SK-MEL-5 (cell line): ENCODE measurements at regions not wholly inside any gene's neighbourhood (a gene's known extent, or its start where the extent isn't known, plus 50 kb on each side); places are given as distances from the start of the nearest gene placed in this dataset.
"Not testable (repeated sequence)": the region's sequence is repeated elsewhere in the genome, so short reads cannot be mapped to it uniquely, and the experiment has no call there.

Experiments used
- DNase-seq: peaks from one replicate; pipeline ENCODE4 v3.0.0-alpha.2; 2016; ENCODE audit warnings: low read depth, low spot score
- in situ Hi-C: cut with HindIII; loops from 2 replicates; pipeline ENCODE4 v1.10.0; 2016; ENCODE audit warnings: low sequenced_read_pairs, high pct_unique_total_duplicates, low pct_unique_long_range_greater_than_20kb

- in situ Hi-C loops = no loop called here
- DNase-seq = no peak
Measured at GRCh38 chr18:56282234-56283104, 355.9 kb downstream of the TXNL1 start.

GRCh38 chr18:56279816-56280215, 358.6 kb downstream of the TXNL1 start:
- in situ Hi-C loops, DNase-seq: not testable (repeated sequence)

DNA sequence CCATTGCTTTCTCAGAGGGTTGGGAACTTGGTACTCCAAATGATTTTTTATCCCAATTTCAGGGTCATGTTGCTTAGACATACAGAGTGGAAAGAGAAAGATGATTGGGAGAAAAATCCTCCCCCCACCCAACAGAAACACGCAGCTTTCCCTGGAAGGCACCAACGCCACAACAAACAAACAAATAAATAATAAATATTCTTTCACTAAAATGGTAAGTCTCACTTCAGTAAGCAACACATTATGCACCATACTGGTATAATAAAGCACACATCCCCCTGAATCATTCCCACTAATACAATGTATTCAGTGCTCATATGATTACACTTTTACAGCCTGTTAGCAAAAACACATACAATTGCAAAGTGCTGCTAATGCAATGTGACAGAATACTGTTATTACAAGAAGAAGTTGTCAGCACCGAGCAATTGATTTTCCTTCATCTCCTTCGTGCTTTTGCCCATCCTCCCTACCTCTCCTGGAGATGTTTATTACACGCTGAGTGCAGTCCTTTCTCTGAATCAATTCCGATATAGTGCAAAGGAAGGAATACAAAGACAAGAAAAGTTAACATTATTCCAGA, 359.9 kb downstream of the TXNL1 start:
- in situ Hi-C loops = no loop called here
- no peak for DNase-seq

GRCh38 chr18:56276466-56276865, 361.9 kb downstream of the TXNL1 start:
- in situ Hi-C loops = no loop called here
- DNase-seq = no peak

DNA sequence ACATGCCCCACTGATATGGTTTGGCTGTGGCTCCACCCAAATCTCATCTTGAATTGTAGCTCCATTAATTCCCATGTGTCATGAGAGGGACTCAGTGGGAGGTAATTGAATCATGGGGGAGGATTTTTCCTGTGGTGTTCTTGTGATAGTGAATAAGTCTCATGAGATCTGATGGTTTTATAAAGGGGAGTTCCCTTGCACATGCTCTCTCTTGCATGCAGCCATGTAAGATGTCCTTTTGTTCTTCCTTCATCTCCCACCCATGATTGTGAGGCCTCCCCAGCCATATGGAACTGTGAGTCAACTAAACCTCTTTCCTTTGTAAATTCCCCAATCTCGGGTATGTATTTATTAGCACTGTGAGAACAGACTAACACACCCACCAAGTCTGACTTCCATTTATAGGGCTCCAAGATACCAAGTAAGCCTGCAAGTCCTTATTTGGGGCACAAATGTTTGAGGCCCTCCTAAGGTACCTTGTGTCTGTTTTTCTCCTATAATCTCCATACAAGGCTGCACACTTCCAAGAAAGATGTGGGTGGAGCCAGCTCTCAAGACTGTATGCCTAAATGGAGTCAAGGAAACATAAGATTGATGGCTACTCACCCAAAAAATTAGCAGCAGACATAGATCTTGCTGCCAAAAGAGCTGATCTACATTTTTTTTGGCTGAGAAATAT, 364.7 kb downstream of the TXNL1 start:
- no peak for DNase-seq
- in situ Hi-C loops = no loop called here

GRCh38 chr18:56270671-56271250, 367.6 kb downstream of the TXNL1 start:
- in situ Hi-C loops = no loop called here
- DNase-seq = no peak

DNA sequence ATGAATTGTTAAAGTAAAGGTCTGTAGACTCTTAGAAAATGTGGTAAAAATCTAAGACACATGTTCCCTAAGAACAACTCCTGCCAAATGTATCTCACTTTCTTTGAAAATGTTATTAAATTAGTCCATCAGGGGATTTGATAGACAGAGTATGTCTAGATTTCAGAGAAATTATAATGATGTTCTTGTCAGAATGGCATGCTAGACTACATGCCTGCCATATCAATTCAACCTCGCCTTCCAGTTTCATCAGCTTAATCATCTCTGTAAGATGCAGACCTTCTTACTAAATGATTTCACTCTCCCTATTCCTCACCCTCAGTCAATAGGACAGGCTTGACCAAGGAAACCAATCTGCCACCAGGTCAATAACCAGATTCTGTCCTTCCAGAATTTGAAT, 368.4 kb downstream of the TXNL1 start:
- in situ Hi-C loops = no loop called here
- no peak for DNase-seq

- no peak for DNase-seq
- in situ Hi-C loops = no loop called here
Measured at GRCh38 chr18:56268952-56269351, 369.4 kb downstream of the TXNL1 start.

- no peak for DNase-seq
- in situ Hi-C loops = no loop called here
Measured at GRCh38 chr18:56267334-56267733, 371.1 kb downstream of the TXNL1 start.

DNA sequence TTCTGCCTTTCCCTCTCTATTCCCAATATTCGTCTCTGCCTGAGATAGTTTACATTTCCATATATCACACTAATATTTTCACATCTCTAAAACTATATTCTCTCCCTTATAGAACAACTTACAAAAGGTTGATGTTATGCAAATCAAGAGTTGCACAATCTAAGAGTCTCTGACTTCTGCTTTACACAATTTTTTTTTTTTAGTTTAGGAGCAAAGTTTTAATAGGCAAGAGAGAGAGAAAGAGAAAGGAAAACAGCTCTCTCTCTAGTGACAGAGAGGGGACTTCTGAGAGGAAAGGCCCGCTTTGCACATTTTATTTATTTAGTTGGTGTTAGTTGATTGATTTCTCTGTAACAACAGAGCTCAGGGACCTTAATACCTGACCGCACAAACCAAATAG, 380.2 kb downstream of the TXNL1 start:
- DNase-seq = no peak
- in situ Hi-C loops = no loop called here

- in situ Hi-C loops = no loop called here
- no peak for DNase-seq
Measured at GRCh38 chr18:56257205-56257604, 381.2 kb downstream of the TXNL1 start.

- no peak for DNase-seq
- in situ Hi-C loops = no loop called here
Measured at GRCh38 chr18:56256659-56257058, 381.7 kb downstream of the TXNL1 start.

DNA sequence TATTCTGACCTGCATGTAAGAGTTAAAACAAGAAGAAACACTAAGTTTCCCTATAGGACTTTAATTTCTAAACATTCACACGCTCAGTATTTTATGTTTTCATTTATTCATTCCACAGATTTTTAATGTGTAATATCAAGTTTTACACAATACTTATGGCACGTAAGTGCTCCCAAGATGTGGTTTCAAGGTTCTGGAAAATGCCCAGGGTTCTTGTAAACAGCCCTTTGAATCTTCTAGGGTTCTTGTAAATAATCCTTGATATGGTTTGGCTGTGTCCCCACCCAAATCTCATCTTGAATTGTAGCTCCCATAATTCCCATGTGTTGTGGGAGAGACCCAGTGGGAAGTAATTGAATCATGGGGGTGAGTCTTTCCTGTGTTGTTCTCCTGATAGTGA, 383.0 kb downstream of the TXNL1 start:
- no peak for DNase-seq
- in situ Hi-C loops = no loop called here

DNA sequence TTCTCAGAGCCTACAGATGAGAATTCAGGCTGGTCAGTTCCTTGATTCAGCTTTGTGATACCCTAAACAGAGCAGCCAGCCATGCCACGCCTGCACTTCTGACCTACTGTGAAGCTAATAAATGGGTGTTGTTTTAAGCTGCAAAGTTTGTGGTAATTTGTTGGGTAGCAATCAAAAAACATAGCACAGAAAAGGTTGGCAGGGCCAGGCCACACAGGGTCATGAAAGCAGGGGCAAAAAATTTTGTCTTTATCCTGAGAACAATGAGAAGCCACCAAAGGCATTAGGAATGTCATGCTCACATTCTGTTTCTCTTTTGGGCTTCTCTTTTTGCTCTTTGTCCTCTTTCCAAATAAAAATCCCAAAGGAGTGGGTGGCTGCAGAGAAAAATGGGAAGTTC, 385.9 kb downstream of the TXNL1 start:
- DNase-seq = no peak
- in situ Hi-C loops = no loop called here

DNA sequence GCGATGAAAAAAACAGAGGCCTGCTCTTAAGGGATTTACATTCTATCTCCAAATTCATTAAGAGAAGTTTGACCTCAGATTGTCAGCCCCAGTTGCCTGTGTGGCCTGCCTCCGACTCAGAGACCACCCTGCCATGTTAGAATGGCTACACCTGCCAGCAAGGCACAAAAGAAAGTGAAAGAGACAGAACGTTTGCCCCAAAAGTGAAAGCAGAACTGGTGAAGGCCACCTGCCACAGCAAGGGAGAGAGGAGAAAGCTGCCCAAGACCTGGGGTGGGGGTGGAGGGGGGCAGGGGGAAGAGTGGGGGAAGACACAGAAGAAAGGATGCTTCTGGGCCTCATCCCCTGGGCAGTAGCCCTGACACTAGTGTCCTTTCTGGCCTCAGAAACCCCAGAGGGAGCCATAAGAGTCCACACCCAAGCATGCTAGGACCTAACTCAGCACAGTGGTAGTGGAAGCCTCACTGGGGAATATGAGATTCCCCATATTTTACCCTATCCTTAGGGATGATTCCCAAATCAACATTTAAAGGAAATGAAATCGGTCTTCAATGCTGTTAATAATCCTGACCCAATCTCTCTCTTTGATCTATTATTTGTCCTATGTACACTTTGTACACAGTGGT, 389.7 kb downstream of the TXNL1 start:
- DNase-seq = no peak
- in situ Hi-C loops = no loop called here

- in situ Hi-C loops = no loop called here
Measured at GRCh38 chr18:56246916-56247315, 391.5 kb downstream of the TXNL1 start.

GRCh38 chr18:56245866-56246580, 392.4 kb downstream of the TXNL1 start:
- DNase-seq = no peak

More at GRCh38 chr18:56246916-56247315, 391.5 kb downstream of the TXNL1 start:
- DNase-seq = no peak

More at GRCh38 chr18:56245866-56246580, 392.4 kb downstream of the TXNL1 start:
- in situ Hi-C loops = no loop called here
